ENCODE measurements at regions not wholly inside any gene's neighbourhood (a gene's known extent, or its start where the extent isn't known, plus 50 kb on each side); places are given as distances from the start of the nearest gene placed in this dataset.

DNA sequence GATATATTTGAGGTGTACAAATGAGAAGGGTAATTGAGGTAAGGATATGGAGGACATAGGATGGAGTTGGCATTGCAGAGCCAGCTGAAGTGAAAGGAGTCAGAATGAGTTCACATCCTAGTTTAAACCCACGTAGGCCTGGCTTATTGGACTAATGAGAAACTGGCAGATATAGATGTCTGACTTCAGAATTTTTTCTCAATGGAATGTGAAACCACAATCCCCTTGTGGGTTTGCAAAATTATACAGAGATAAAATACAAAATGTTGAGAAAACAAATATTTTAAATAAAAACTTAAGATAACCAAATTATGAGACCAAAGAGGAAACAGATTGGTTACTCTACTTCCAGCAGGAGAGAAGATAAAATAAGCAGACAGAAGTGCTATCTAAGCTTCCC lies 277.4 kb upstream of the LRRC7 start:
- no peak for TF ChIP-seq EZH2 (IDR thresholded peaks at IDR 0.05; ENCODE audit: insufficient read depth, poor library complexity, severe bottlenecking)
- no peak for TF ChIP-seq EZH2phosphoT487 (IDR thresholded peaks at IDR 0.05; ENCODE audit: insufficient read depth, low read depth)

Measured in GM23248 (cell line).